IPS-15b (cell line): ENCODE measurements at regions not wholly inside any gene's neighbourhood (a gene's known extent, or its start where the extent isn't known, plus 50 kb on each side); places are given as distances from the start of the nearest gene placed in this dataset.

Experiments used
- H3K27me3 ChIP-seq: one replicate; pipeline ENCODE4 v1.6.1; 2013; ENCODE audit warnings: low read length; ENCODE audit not compliant: control insufficient read depth, insufficient read depth
- H3K36me3 ChIP-seq: one replicate; pipeline ENCODE4 v1.6.1; 2013; ENCODE audit warnings: low read length; ENCODE audit not compliant: control insufficient read depth, insufficient read depth
- H3K4me1 ChIP-seq: one replicate; pipeline ENCODE4 v1.6.1; 2013; ENCODE audit warnings: mild to moderate bottlenecking, low read length; ENCODE audit not compliant: control insufficient read depth, insufficient read depth
- H3K4me3 ChIP-seq: one replicate; pipeline ENCODE4 v1.5.1; 2013; ENCODE audit warnings: low read depth, low read length
- H3K9ac ChIP-seq: one replicate; pipeline ENCODE4 v1.6.1; 2013; ENCODE audit warnings: low read depth, mild to moderate bottlenecking, low read length
- H3K9me3 ChIP-seq: one replicate; pipeline ENCODE4 v1.6.1; 2013; ENCODE audit warnings: mild to moderate bottlenecking, low read length; ENCODE audit not compliant: control insufficient read depth, insufficient read depth

- H3K27me3 ChIP-seq: no peaks in the 10 kb centered on the region
- no peaks in the 10 kb centered on the region for H3K4me1 ChIP-seq
- H3K9ac ChIP-seq: no peak overlapping the region
- no peaks in the 10 kb centered on the region for H3K9me3 ChIP-seq
- no peak overlapping the region for H3K4me3 ChIP-seq
- H3K36me3 ChIP-seq: no peaks in the 10 kb centered on the region
Observed at GRCh38 chr20:60653111-60653845, 598.8 kb upstream of the CDH4 start.

DNA sequence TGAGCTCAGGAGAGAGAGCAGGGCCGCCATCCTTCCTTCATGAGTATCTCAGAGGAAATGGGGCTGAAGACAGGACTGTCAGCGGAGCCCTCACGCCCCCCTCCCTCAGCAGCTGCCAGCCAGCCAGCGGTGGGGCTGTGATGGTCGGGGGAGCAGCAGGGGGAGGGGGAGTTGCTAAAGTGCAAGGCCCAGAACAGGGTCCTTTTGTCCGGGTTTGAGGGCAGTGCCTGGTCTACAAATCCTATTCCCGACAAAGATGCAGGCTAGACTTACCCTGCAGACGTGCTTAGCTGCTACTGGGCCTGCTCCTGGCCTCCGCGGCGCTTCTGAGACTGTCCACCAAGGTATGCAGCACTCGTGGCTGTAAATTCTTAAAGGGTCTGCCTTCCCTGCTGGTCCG is 593.4 kb upstream of the CDH4 start:
- H3K36me3 ChIP-seq: no peaks in the 10 kb centered on the region
- no peaks in the 10 kb centered on the region for H3K4me1 ChIP-seq
- H3K9me3 ChIP-seq: no peaks in the 10 kb centered on the region
- no peaks in the 10 kb centered on the region for H3K27me3 ChIP-seq
- no peak overlapping the region for H3K9ac ChIP-seq
- H3K4me3 ChIP-seq: no peak overlapping the region

- H3K4me3 ChIP-seq: no peak overlapping the region
- no peaks in the 10 kb centered on the region for H3K27me3 ChIP-seq
- H3K9ac ChIP-seq: no peak overlapping the region
- H3K36me3 ChIP-seq: no peaks in the 10 kb centered on the region
- H3K4me1 ChIP-seq: no peaks in the 10 kb centered on the region
- no peaks in the 10 kb centered on the region for H3K9me3 ChIP-seq
Observed at GRCh38 chr20:60659240-60659639, 592.8 kb upstream of the CDH4 start.

DNA sequence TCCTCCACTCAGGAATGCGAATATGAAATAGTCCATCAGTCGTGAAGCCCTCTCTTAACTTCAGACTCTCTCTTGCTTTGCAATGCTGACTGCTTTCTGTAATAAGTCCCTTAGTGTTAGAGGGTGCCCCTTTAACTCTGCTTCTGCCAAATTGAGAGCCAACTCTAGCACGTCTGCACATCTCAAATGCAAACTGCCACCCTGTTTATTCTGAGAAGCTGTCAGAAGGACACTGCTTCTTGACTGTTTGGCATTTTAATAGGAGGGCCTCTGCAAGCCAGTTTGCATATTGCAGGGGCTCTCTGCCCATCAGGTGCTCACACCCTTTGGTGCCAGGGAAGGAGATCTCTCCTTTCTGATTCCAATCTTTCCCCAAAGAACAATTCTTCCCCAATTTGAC is 589.8 kb upstream of the CDH4 start:
- H3K36me3 ChIP-seq: no peaks in the 10 kb centered on the region
- no peaks in the 10 kb centered on the region for H3K27me3 ChIP-seq
- no peaks in the 10 kb centered on the region for H3K9me3 ChIP-seq
- no peaks in the 10 kb centered on the region for H3K4me1 ChIP-seq
- no peak overlapping the region for H3K4me3 ChIP-seq
- H3K9ac ChIP-seq: no peak overlapping the region

- H3K9me3 ChIP-seq: no peaks in the 10 kb centered on the region
- H3K27me3 ChIP-seq: no peaks in the 10 kb centered on the region
- no peaks in the 10 kb centered on the region for H3K36me3 ChIP-seq
- H3K4me3 ChIP-seq: no peak overlapping the region
- no peaks in the 10 kb centered on the region for H3K4me1 ChIP-seq
- no peak overlapping the region for H3K9ac ChIP-seq
Observed at GRCh38 chr20:60664106-60664505, 588.0 kb upstream of the CDH4 start.

DNA sequence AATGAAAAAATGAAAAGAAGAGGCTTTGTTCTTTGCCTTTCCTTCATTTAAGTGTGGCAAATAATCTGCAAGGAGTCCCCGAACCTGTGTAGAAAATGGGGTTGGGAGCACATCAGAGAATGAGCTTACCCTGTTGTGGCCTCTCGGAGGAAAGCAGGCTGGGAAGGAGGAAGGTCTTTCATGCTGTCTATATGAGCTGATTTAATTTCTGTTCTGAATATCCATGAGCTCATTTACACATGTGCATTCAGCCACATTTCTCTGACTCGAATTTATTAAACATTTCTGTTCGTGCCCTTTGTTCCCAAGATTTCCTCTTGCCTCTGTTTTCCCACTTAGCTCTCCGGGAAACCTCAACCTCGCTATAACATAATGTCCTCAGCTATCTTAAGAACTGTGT is 584.4 kb upstream of the CDH4 start:
- no peak overlapping the region for H3K9ac ChIP-seq
- H3K4me3 ChIP-seq: no peak overlapping the region
- H3K4me1 ChIP-seq: no peaks in the 10 kb centered on the region
- no peaks in the 10 kb centered on the region for H3K27me3 ChIP-seq
- no peaks in the 10 kb centered on the region for H3K36me3 ChIP-seq
- H3K9me3 ChIP-seq: no peaks in the 10 kb centered on the region

DNA sequence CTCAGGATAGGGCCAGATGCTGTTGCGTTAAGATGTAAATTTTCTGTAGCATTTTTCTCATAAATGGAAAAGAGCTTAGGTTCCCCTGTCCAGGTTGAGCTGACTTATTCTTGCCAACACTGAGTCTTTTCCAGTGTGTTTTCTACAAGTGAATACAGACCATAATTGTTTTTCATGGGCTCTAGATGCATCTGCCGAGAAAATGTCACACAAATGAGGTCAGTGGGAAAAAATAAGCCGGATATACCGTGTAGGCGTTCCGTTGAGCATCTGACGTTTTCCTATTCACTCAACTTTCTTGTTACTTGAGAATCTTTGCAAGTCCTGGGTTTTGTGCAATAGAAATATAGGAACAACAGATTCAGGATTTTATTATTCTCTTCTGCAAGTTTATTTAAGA is 582.9 kb upstream of the CDH4 start:
- no peaks in the 10 kb centered on the region for H3K4me1 ChIP-seq
- no peaks in the 10 kb centered on the region for H3K27me3 ChIP-seq
- H3K9ac ChIP-seq: no peak overlapping the region
- H3K36me3 ChIP-seq: no peaks in the 10 kb centered on the region
- no peaks in the 10 kb centered on the region for H3K9me3 ChIP-seq
- H3K4me3 ChIP-seq: no peak overlapping the region

GRCh38 chr20:60676011-60676410 is 576.0 kb upstream of the CDH4 start:
- no peak overlapping the region for H3K9ac ChIP-seq
- no peak overlapping the region for H3K4me3 ChIP-seq
- H3K9me3 ChIP-seq: no peaks in the 10 kb centered on the region
- no peaks in the 10 kb centered on the region for H3K36me3 ChIP-seq
- H3K27me3 ChIP-seq: no peaks in the 10 kb centered on the region
- no peaks in the 10 kb centered on the region for H3K4me1 ChIP-seq

- no peak overlapping the region for H3K4me3 ChIP-seq
- H3K36me3 ChIP-seq: no peaks in the 10 kb centered on the region
- no peaks in the 10 kb centered on the region for H3K27me3 ChIP-seq
- H3K4me1 ChIP-seq: no peaks in the 10 kb centered on the region
- H3K9ac ChIP-seq: no peak overlapping the region
- H3K9me3 ChIP-seq: no peaks in the 10 kb centered on the region
Observed at GRCh38 chr20:60677819-60678218, 574.2 kb upstream of the CDH4 start.

GRCh38 chr20:60680554-60680953 is 571.5 kb upstream of the CDH4 start:
- Histone ChIP-seq H3K27me3 (no peaks in the 10 kb centered on the region), H3K4me3 (no peak overlapping the region), H3K36me3 (no peaks in the 10 kb centered on the region), H3K9me3 (no peaks in the 10 kb centered on the region), H3K9ac (no peak overlapping the region), H3K4me1 (no peaks in the 10 kb centered on the region)

DNA sequence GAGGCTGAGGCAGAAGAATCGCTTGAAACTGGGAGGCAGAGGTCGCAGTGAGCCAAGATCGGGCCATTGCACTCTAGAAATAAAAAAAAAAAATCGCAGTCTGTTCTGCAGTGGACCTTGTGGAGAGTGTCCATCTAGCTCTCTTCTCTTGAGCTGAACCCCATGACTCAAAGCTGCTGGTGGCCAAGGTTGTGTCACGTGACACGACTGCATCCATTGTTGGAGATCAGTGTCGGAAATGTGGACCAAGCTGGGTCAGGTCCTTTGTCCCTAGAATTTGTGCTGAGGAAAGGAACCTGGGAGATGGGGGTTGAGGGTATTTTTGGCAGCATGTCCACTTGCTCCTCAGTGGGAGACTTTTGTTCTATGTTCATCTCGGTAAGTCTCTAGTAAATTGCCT is 564.8 kb upstream of the CDH4 start:
- no peaks in the 10 kb centered on the region for H3K36me3 ChIP-seq
- H3K27me3 ChIP-seq: no peaks in the 10 kb centered on the region
- H3K9ac ChIP-seq: no peak overlapping the region
- no peaks in the 10 kb centered on the region for H3K9me3 ChIP-seq
- peaks cover under 1% of the 10 kb centered on the region for H3K4me1 ChIP-seq
- no peak overlapping the region for H3K4me3 ChIP-seq

- no peak overlapping the region for H3K9ac ChIP-seq
- H3K9me3 ChIP-seq: no peaks in the 10 kb centered on the region
Observed at GRCh38 chr20:60690771-60691170, 561.3 kb upstream of the CDH4 start.

More at GRCh38 chr20:60690771-60691170, 561.3 kb upstream of the CDH4 start:
- Histone ChIP-seq H3K4me3 (no peak overlapping the region), H3K4me1 (peaks cover 19% of the 10 kb centered on the region), H3K36me3 (no peaks in the 10 kb centered on the region), H3K27me3 (no peaks in the 10 kb centered on the region)
